Immature natural killer cell (primary cell): ENCODE measurements at regions not wholly inside any gene's neighbourhood (a gene's known extent, or its start where the extent isn't known, plus 50 kb on each side); places are given as distances from the start of the nearest gene placed in this dataset.

ENCODE experiments used
- DNase-seq, 3 donors: peaks; one replicate each; pipeline ENCODE4 v3.0.0; 2022; ENCODE audit warnings: mixed read lengths in 1 of 3
- H3K27ac Mint-ChIP-seq, 6 donors: one replicate each; pipeline ENCODE4 v1.8.0; 2020; ENCODE audit warnings: mixed read lengths in 6 of 6, mild to moderate bottlenecking in 5 of 6, inconsistent platforms in 4 of 6, moderate library complexity in 3 of 6
- H3K27me3 Mint-ChIP-seq, 3 donors: one replicate each; pipeline ENCODE4 v1.8.0; 2020 to 2021; ENCODE audit warnings: low read depth in 3 of 3, mild to moderate bottlenecking in 3 of 3, mixed read lengths in 3 of 3, moderate library complexity in 3 of 3, inconsistent platforms in 1 of 3
- H3K36me3 Mint-ChIP-seq, 3 donors: one replicate each; pipeline ENCODE4 v1.8.0; 2020; ENCODE audit warnings: mixed read lengths in 3 of 3, inconsistent platforms in 2 of 3, mild to moderate bottlenecking in 2 of 3
- H3K4me1 Mint-ChIP-seq, 2 donors: one replicate each; pipeline ENCODE4 v1.8.0; 2020; ENCODE audit warnings: inconsistent platforms in 2 of 2, mild to moderate bottlenecking in 2 of 2, mixed read lengths in 2 of 2, moderate library complexity in 1 of 2
- H3K4me3 Mint-ChIP-seq, 5 donors: one replicate each; pipeline ENCODE4 v1.8.0; 2020; ENCODE audit warnings: mild to moderate bottlenecking in 5 of 5, mixed read lengths in 5 of 5, inconsistent platforms in 3 of 5, moderate library complexity in 3 of 5
- H3K9me3 Mint-ChIP-seq, 6 donors: one replicate each; pipeline ENCODE4 v1.8.0; 2020; ENCODE audit warnings: mild to moderate bottlenecking in 6 of 6, mixed read lengths in 6 of 6, inconsistent platforms in 4 of 6, moderate library complexity in 3 of 6

DNA sequence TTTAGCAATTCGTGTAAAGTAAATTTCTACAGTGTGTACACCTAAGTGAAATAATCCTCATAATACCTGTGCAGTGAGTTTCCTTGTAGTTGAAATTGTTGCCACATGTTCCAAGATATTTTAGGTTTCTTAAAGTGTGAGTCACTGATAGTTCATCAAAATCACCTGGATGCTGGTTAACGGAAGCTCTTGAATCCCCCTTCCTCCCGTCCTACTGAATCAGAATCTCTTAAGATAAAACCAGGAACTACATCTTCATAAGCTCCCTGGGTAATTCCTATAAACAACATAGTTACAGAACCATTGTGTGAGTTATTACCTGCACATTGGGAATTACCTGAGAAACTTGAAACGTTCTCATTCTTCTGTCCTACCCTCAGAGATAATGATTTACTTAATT lies 197.4 kb upstream of the HS3ST1 start:
- peaks cover 0 to 8% (median 0%) of the 10 kb centered on the region in 6 donors for H3K9me3 Mint-ChIP-seq
- no peak overlapping the region for H3K4me3 Mint-ChIP-seq
- DNase-seq, result no peak
- H3K27ac Mint-ChIP-seq, result no peak overlapping the region
- no peaks in the 10 kb centered on the region for H3K4me1 Mint-ChIP-seq
- peaks cover 0 to 2% (median 2%) of the 10 kb centered on the region in 3 donors for H3K27me3 Mint-ChIP-seq
- H3K36me3 Mint-ChIP-seq, result no peaks in the 10 kb centered on the region

DNA sequence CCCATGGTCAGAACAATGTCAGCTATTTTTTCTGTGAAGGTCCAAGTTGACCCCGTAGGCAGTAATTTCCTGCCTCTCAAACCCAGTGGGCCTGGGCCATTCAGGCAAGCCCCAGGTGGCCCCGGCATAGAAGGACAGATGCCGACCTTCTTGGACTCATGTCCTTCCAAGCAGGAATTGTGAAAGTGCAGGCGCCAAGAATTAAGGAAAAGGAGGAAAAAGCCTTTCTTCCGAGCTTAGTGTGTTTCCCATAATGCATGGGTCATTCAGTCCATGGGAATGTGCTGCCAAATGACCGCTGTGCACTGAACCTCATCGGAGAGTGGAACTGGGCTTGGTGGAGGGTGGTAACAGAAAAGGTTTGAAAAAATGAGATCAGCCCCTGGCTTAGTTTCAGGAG lies 196.5 kb upstream of the HS3ST1 start:
- no peak for DNase-seq
- Mint-ChIP-seq H3K9me3 (peaks cover 0 to 4% (median 0%) of the 10 kb centered on the region in 6 donors), H3K27ac (no peak overlapping the region), H3K27me3 (peaks cover 0 to 2% (median 2%) of the 10 kb centered on the region in 3 donors), H3K4me1 (no peaks in the 10 kb centered on the region), H3K4me3 (no peak overlapping the region), H3K36me3 (no peaks in the 10 kb centered on the region)

DNA sequence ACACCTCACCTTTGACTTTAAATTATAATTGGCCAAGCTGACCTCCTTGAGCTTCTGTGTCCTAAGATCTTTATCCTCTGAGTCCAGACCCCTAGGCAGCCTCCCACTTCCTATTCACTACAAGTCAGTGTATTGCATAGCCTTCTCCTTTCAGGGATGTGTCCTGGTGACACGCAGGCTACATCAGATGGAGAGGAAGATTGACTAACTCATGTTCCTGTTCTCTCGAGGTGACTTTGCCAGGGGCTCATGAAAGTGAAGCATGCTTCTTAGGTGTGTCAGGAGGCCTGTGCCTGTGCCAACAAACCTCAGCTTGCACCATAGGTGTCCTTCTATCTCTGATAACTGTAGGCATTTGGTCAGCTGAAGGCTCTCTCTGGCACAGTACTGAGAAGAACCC lies 195.7 kb upstream of the HS3ST1 start:
- no peak for DNase-seq
- no peak overlapping the region for H3K4me3 Mint-ChIP-seq

DNA sequence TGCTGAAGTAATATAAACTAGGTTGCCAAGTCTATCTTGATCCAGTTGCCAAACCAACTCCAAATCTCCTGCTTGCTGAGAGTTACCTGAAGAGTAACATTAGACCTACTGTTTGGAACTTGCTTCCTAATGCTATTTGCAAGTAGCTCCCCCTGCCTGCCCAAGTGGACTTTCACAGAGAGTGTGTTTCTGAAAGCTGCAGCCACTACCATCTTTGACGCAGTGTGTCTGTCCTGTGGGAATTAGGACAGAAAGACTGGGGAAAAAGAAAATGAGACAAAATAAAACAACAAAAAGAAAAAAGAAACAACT lies 195.0 kb upstream of the HS3ST1 start:
- Mint-ChIP-seq H3K4me3 (no peak overlapping the region), H3K4me1 (no peaks in the 10 kb centered on the region), H3K27ac (no peak overlapping the region), H3K36me3 (no peaks in the 10 kb centered on the region), H3K9me3 (no peaks in the 10 kb centered on the region), H3K27me3 (no peaks in the 10 kb centered on the region)
- DNase-seq, result no peak

More for the DNA sequence above, 195.7 kb upstream of the HS3ST1 start:
- Mint-ChIP-seq H3K36me3 (no peaks in the 10 kb centered on the region), H3K9me3 (peaks cover 0 to 4% (median 0%) of the 10 kb centered on the region in 6 donors), H3K27ac (no peak overlapping the region), H3K4me1 (no peaks in the 10 kb centered on the region), H3K27me3 (no peaks in the 10 kb centered on the region)

DNA sequence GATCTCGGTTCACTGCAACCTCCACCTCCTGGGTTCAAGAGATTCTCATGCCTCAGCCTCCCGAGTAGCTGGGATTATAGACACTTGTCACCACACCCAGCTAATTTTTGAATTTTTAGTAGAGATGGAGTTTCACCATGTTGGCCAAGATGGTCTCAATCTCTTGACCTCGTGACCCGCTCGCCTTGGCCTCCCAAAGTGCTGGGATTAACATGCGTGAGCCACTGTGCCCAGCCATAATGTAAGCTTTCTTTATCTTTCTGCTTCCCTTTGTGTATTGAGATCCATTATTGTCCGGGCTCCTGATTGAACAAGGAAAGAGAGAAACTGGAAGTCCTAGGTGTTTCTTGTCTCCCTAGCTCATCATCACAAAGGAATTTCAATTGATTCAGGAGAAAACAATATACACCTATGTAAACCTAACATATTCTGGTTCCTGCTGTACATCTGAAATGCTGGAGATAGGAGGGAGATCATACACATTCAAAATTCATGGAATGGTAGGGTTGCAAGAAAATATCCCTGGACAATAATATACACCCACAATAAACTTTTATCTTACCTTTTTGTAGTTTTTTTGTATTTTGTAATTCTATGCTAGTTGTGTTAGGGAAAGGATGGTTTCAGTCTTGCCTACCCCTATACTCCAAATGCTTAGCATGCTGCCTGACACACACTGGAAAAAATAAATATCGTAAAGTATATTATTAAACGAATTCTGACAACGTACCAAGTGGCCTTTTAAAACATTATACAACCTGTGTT lies 194.4 kb upstream of the HS3ST1 start:
- Mint-ChIP-seq H3K9me3 (no peaks in the 10 kb centered on the region), H3K4me1 (no peaks in the 10 kb centered on the region), H3K27ac (no peak overlapping the region), H3K27me3 (no peaks in the 10 kb centered on the region), H3K36me3 (no peaks in the 10 kb centered on the region), H3K4me3 (no peak overlapping the region)
- no peak for DNase-seq

DNA sequence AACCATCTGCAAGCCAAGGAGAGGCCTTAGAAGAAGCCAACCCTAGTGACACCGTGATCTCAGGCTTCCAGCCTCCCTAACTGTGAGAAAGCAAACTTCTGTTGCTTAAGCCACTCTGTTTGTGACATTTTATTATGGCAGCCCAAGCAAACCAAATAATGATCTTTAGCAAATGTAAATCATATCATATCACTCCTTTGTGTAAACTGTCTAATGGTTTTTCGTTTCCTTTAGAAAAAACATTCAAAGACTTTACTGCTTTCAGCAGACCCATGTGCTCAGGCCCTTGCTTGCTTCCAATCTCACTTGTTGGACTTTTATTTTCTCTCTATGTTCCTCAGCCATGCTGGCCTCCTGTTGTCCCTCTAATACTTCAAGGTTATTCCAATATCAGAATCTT lies 192.2 kb upstream of the HS3ST1 start:
- no peak for DNase-seq
- H3K4me3 Mint-ChIP-seq, result no peak overlapping the region
- H3K27ac Mint-ChIP-seq, result no peak overlapping the region
- H3K36me3 Mint-ChIP-seq, result no peaks in the 10 kb centered on the region
- H3K27me3 Mint-ChIP-seq, result no peaks in the 10 kb centered on the region
- H3K9me3 Mint-ChIP-seq, result no peaks in the 10 kb centered on the region
- H3K4me1 Mint-ChIP-seq, result no peaks in the 10 kb centered on the region

DNA sequence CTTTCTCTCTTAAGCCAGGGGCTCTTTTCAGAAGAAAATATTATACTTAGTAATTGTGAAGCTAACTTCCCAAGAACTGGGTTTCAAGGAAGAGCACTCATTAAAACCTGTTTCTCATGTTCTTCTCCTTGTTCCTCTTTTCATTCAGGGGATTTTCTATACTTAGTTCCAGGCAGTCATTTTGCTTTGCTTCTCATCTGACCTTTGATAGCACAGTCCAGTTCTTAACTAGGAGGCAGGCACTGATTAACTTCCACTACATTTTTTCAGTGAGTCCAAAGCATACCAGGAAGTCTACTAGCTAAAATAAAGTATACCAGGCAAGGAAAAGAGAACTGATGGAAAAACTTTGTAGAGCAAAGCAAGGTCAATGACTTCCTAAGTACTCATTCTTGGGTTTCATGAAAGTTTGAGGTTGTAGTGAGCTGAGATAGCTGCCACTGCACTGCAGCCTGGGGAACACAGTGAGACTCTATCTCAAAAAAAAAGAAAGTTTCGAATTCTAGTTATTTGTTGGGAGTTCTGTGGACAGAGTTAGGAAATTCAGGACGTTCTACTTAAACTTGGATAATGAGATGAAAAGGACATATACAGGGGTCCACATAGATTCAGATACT lies 190.1 kb upstream of the HS3ST1 start:
- Mint-ChIP-seq H3K27me3 (no peaks in the 10 kb centered on the region), H3K27ac (no peak overlapping the region), H3K4me1 (no peaks in the 10 kb centered on the region), H3K36me3 (no peaks in the 10 kb centered on the region), H3K9me3 (peaks cover 0 to 4% (median 0%) of the 10 kb centered on the region in 6 donors), H3K4me3 (no peak overlapping the region)
- no peak for DNase-seq

DNA sequence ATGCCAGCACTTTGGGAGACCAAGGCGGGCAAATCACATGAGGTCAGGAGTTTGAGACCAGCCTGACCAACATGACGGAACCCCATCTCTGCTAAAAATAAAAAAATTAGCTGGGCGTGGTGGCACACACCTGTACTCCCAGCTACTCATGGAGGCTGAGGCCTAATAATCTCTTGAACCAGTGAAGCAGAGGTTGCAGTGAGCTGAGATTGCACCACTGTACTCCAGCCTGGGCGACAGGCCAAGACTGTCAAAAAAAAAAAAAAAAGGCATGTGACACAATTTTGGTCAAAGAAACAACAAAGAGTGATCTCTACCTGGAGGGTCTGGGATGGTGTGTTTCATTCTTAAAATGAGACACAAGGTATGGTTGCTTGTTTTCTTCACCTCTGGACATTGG lies 188.2 kb upstream of the HS3ST1 start:
- Mint-ChIP-seq H3K27me3 (peaks cover 0 to 2% (median 0%) of the 10 kb centered on the region in 3 donors), H3K9me3 (peaks cover 0 to 4% (median 0%) of the 10 kb centered on the region in 6 donors), H3K36me3 (no peaks in the 10 kb centered on the region), H3K4me1 (no peaks in the 10 kb centered on the region), H3K27ac (no peak overlapping the region), H3K4me3 (no peak overlapping the region)
- no peak for DNase-seq

DNA sequence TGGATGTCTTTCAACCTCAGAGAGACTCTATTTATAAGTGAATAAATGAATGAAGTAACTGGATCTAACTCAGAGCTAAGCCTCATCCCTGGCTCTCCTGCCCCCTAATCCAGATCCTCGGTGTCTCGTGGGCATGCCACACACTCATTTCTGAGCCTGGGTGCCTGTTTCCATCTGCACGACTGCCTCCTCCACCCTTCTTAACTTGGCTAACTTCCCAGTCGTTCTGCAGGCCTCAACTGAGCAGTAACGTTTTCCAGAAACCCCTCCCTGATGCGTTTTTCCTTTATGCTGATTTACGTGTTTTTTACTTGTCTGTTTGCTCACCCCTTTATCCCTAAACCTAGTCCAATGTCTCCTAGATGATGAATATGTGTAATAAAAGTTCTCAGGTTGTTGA lies 186.9 kb upstream of the HS3ST1 start:
- Mint-ChIP-seq H3K4me1 (no peaks in the 10 kb centered on the region), H3K27ac (no peak overlapping the region), H3K27me3 (peaks cover 0 to 3% (median 0%) of the 10 kb centered on the region in 3 donors), H3K4me3 (no peak overlapping the region), H3K9me3 (peaks cover 0 to 4% (median 0%) of the 10 kb centered on the region in 6 donors), H3K36me3 (no peaks in the 10 kb centered on the region)
- DNase-seq, result no peak

DNA sequence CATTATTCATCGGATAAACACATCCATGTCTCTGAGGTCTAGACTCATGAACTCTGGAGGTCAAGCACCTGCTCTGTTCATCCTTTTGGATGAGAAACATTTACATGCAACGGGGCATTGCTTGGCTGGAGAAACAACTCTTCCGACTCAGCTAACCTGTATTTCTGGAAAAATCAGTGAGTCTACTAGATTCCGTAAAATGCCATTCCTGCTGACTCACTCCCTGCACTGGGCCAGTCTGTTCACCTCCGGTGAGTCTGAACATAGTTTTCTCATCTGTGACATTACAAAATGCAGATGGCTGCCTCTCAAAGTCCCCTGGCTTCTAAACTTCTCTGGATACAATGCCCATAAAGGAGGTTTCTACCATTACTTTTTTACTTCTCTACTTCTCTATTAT lies 185.7 kb upstream of the HS3ST1 start:
- no peaks in the 10 kb centered on the region for H3K36me3 Mint-ChIP-seq
- H3K4me1 Mint-ChIP-seq, result no peaks in the 10 kb centered on the region
- H3K27ac Mint-ChIP-seq, result no peak overlapping the region
- H3K9me3 Mint-ChIP-seq, result peaks cover 0 to 4% (median 0%) of the 10 kb centered on the region in 6 donors
- no peak overlapping the region for H3K4me3 Mint-ChIP-seq
- H3K27me3 Mint-ChIP-seq, result peaks cover 0 to 3% (median 0%) of the 10 kb centered on the region in 3 donors
- DNase-seq, result no peak

DNA sequence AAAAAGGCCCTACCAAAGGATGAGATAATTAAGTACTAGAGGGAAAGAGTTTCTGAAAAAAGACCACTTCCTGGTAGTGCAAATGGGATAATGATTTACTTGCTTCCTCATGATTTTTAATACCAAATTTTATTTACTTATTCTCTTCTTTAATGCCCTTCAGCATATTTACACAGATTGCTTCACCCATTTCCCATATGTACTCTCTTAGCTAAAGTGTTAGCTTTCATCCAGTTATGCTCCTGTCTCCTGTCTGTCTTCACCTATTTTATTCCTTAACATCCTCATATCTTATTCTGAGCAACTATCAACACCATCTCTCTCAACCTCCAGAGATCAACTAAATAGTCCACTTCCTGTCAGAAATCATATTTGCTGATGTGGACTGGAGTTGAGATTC lies 183.2 kb upstream of the HS3ST1 start:
- Mint-ChIP-seq H3K9me3 (peaks cover 0 to 4% (median 0%) of the 10 kb centered on the region in 6 donors), H3K4me1 (no peaks in the 10 kb centered on the region), H3K27ac (no peak overlapping the region), H3K27me3 (peaks cover 0 to 3% (median 2%) of the 10 kb centered on the region in 3 donors), H3K4me3 (no peak overlapping the region), H3K36me3 (no peaks in the 10 kb centered on the region)
- no peak for DNase-seq

DNA sequence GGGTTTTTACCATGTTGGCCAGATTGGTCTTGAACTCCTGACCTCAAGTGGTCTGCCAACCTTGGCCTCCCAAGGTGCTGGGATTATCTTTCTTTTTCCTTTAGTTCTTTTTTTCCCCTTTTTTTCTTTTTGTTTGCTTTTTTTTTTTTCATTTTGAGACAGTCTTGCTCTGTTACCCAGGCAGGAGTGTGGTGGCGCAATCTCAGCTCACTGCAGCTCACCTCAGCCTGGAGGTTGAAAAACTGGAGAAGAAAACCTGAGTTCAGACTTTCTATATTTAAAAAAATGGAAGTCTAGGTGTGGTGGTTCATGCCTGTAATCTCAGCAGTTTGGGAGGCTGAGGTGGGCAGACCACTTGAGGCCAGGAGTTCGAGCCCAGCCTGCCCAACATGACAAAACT lies 181.1 kb upstream of the HS3ST1 start:
- Mint-ChIP-seq H3K9me3 (peaks cover 0 to 2% (median 0%) of the 10 kb centered on the region in 6 donors), H3K4me3 (no peak overlapping the region), H3K27me3 (peaks cover 0 to 3% (median 2%) of the 10 kb centered on the region in 3 donors), H3K4me1 (no peaks in the 10 kb centered on the region), H3K36me3 (no peaks in the 10 kb centered on the region), H3K27ac (no peak overlapping the region)
- no peak for DNase-seq

DNA sequence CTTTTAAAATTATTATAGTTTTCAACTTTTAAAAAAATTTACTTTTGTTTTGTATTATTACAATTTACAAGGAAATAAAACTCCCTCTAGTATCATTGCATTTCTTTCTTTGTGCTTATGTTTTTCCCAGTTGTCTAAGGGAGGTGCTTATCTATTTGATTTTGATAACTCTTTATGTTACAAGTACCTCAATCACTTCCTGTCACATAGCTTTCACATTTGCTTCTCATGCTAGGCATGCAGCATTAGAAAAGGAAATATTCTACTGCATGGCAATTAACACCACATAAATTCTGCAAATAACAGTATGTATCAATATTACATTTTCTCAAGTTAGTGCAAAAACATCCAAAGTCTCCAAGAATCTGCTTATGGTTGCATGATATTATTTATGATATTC lies 180.3 kb upstream of the HS3ST1 start:
- Mint-ChIP-seq H3K4me1 (no peaks in the 10 kb centered on the region), H3K27ac (no peak overlapping the region)

DNA sequence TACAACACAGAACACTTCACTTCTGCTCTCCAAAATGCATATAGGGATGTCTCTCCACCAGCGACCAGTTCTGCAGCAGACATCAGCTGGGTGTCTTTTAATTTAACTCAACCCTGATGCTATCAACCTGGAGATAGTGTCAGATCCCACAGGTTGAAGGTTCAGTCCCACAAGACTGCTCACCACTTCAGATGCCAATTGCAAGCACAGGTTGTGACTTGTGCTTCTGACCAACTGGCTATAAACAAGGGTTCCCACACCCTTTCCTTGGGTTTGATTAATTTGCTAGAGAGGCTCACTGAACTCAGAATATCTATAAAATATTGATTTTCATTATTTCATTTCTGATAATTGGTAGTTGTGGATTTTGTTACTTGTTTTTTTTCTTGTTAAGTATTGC lies 177.4 kb upstream of the HS3ST1 start:
- Mint-ChIP-seq H3K4me1 (no peaks in the 10 kb centered on the region), H3K9me3 (no peaks in the 10 kb centered on the region), H3K27me3 (peaks cover 0 to 2% (median 0%) of the 10 kb centered on the region in 3 donors), H3K27ac (no peak overlapping the region), H3K4me3 (no peak overlapping the region), H3K36me3 (no peaks in the 10 kb centered on the region)
- DNase-seq, result no peak

More for the DNA sequence above, 180.3 kb upstream of the HS3ST1 start:
- Mint-ChIP-seq H3K9me3 (no peaks in the 10 kb centered on the region), H3K36me3 (no peaks in the 10 kb centered on the region), H3K4me3 (no peak overlapping the region), H3K27me3 (peaks cover 0 to 3% (median 2%) of the 10 kb centered on the region in 3 donors)
- no peak for DNase-seq

DNA sequence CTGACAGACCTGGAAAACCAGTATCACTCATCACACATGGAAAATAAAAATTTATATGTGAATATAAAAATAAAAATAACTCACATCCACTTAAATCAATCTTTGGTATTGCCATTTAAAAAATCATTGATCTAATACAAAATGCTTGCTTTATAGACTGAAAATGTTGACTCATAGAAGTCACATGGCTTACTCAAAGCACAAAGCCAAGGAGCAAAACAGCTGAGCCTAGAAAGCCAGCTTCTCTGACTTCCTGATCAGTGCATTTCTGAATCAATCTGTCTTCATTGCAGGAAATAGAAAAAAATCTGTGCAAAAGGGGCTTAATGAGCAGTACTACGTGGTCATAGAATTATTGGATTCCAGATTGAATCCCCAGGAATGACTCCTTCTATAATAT lies 176.9 kb upstream of the HS3ST1 start:
- Mint-ChIP-seq H3K27ac (no peak overlapping the region), H3K36me3 (no peaks in the 10 kb centered on the region), H3K27me3 (peaks cover 0 to 2% (median 0%) of the 10 kb centered on the region in 3 donors), H3K4me3 (no peak overlapping the region), H3K9me3 (no peaks in the 10 kb centered on the region), H3K4me1 (no peaks in the 10 kb centered on the region)
- no peak for DNase-seq
